ENCODE measurements at regions not wholly inside any gene's neighbourhood (a gene's known extent, or its start where the extent isn't known, plus 50 kb on each side); places are given as distances from the start of the nearest gene placed in this dataset.
"Not testable (repeated sequence)": the region's sequence is repeated elsewhere in the genome, so short reads cannot be mapped to it uniquely, and the experiment has no call there.

DNA sequence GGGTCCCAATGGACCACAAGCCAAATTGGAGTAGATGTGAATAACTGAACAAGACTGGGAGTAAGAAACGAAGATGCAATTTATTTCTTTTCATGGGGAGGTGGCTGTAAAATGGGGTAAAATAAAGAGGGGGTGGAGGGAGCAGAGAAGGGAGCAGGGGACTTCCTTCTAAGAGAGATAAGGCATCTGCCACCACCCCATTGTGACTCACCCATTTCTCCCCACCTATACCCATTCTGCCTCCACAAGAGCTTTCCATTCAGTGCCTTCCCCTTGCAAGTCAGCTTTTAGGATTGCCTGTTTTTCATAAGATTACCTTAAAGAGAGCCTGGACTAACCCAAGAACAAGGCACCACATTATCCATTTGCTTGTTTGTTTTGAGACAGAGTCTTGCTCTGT lies 87.1 kb upstream of the PAX2 start:
- intact Hi-C loops (cut with DNase I) = no loop called here

DNA sequence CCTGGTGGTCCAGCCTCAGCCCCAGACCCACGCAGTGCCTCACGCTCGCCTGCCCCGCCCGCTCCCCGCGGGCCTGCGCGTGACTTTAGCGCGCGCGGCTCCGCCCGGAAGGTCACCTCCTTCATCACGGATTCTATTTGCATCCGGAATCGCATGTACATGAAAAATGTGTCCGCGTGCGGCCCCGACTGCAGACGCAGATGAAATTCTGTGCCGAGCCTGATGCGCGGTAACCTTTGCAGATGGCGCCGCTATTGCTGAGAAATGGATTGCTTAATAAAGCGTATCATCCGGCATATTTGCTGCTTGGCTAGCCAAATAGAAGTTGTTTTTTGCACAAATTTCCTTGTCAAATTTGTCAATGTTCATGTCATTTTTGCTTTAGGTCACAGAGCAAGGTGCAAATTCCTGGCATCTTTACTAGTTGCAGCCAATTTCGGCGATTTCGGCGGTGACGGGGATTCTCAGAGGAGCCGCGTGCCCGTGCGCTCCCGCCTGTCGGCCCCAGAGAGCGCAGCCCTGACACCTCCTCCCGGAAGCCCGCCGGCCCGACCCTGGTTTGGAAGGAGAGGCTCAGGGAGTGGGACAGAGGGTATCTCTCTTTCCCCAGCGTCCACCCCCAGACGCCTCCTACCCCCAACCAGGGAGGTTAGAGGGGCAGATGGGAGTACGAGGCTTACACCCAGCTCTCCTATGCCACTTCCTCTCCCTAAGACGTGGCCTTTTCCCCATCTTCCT lies 85.9 kb upstream of the PAX2 start:
- no peak for DNase-seq
- intact Hi-C loops (cut with DNase I) = no loop called here

More for the DNA sequence above, 87.1 kb upstream of the PAX2 start:
- no peak for DNase-seq

DNA sequence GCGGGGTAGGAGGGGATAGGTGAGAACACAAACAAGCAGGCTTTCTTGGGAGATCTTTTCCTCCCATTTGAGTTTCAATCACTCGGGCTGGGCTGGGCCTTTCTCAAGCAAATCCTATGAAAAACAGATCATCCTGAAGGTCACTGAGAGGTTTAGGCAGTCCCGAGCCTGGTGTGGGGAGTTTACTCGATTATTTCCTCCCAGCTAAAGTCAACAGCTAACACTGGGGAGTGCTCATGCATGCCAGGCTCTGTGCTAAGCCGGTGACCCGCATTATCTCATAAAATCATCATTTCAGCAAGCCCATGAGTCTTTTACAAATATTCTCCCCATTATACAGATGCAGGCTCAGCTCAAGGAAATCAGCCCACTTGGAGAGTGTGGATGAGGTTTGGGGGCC lies 85.0 kb upstream of the PAX2 start:
- no peak for DNase-seq
- intact Hi-C loops (cut with DNase I) = no loop called here

DNA sequence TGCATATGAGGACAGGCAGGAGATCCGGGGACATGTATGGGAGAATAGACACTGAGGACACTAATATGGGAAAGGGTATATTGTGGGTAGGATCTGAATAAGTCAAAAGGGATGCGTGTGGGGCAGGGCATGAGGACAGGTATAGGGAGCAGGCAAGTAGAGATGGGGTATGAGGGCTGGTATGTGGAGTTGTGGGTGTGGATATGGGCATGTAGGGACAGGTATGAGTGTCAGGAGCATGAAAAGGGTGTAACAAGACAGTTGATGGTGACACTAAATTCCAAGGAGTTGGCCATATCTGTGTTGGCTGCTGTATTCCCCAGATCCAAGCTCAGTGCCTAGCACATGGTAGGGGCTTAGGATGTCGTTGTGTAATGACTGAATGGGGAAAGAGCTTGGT lies 84.4 kb upstream of the PAX2 start:
- intact Hi-C loops (cut with DNase I) = no loop called here
- DNase-seq = no peak

DNA sequence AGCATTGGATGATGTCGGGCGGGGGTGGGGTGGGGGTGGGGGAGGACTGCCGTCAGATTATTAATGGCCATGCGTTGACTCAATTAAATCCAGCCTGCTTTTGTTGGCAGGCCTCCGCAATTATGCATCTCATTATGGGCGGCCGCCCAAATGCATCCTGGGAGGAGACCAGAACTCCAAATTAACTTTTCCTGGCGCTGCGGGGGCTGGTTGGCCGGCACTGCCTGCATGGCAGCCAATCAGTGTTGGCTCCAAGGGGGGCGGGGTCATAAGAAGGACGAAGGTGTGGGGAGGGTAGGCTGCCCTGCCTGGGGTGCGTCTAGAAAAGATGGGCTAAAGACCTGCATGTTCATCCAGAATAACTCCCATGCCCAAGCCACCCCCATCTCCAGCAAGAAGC lies 83.9 kb upstream of the PAX2 start:
- intact Hi-C loops (cut with DNase I) = no loop called here
- no peak for DNase-seq

DNA sequence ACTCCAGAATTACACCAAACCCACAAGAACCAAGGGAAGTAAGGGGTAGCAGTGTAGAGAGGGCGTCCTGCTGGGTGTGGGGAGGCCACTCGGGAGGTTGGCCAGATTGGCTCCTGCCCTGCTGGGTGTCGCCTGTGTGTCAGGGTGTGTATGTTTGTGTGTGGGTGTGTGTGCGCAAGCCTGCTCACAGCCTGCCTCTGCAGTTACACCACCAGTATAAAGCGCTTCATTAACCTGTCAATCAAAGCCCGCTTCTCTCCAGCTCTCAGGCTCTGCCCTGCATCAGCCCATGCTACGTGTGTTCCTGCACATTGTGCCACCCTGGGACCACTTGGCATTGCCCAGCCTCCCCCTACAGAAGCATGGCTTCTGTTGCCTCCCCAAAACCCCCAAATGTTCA lies 83.3 kb upstream of the PAX2 start:
- no peak for DNase-seq
- intact Hi-C loops (cut with DNase I) = no loop called here

DNA sequence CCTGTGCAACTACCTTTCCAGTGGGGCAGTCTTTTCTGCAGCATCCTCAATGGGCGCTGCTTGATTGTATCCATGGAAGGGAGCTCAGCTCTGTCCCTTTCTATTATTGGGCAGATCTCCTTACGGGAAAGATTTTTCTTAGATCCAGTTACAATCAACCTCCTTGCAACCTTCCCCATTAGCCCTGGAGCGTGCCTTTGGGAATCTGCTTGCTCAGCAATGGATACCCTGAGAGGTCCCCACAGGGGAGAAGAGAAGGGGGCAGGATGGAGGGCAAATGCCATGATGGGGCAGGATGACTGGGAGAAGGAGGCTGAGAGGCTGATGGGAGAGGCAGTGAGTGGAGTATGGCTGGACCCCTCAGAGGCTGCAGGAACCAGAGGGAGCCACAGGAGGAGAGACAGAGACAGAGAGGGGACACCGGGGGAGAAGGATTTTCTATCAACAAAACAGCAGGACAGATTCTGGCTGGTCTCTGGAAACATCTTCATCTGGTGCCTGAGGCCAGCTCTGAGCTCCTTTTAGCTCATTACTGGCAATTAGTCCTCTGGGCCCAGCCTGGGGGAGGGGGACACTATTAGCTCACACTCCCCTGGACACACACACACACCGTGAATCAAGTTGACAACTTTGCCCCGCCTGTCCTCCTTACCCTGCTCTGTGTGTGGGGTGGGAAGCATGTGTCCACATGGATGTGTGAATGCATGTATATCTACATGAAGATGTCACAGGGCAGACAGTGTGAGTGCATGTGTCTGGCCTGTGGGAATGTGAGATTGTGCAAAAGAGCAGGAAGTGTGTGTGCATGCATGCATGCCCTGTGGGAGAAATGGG lies 80.8 kb upstream of the PAX2 start:
- DNase-seq = no peak
- intact Hi-C loops (cut with DNase I) = no loop called here

DNA sequence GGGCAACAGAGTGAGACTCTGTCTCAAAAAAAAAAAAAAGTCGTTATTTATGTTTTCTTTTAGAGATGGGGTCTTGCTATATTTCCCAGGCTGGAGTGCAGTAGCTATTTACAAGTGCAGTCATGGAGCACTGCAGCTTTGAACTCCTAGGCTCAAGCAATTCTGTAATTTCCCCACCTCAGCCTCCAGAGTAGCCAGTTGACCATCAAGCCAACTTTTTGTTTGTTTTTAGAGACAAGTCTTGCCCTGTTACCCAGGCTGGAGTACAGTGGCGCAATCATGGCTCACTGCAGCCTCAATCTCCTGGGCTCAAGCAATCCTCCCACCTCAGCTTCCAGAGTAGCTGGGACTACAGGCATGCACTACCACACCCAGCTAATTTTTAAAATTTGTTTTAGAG lies 78.7 kb upstream of the PAX2 start:
- DNase-seq; intact Hi-C loops (cut with DNase I): not testable (repeated sequence)

DNA sequence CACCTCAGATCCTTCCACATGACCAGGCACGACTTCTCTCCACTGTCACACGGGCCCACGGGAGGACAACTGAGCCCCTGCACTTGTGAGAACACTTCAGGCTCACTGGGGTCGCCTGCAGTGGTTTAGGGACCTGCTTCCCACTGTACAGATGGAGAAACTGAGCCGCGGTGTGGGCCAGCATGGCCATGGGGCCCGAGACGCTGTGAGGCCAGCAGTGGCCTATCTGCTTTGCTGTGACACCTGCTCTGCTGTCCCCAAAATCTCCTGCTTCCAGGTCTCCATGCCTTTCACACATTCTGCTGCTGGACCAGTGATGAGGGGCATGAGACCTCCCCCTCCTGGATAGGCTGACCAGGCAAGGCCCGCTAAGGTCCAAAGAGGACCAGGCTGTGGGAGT lies 75.8 kb upstream of the PAX2 start:
- intact Hi-C loops (cut with DNase I) = no loop called here
- no peak for DNase-seq

DNA sequence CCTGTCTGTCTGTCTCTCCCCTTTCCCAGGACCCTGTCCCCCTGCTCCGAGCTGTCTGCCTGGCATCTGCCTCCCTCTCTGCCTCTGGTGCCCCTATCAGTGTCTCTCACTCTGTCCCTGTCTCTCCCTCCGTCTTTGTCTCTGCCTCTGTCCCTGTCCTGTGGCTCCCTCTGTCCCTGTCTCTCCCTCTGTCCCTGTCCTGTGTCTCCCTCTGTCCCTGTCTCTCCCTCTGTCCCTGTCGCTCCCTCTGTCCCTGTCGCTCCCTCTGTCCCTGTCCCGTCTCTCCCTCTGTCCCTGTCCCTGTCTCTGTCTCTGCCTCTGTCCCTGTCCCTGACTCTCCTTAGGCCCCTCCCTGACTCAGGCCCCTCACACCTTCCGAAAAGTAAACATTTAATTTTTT lies 75.0 kb upstream of the PAX2 start:
- intact Hi-C loops (cut with DNase I) = no loop called here
- no peak for DNase-seq

DNA sequence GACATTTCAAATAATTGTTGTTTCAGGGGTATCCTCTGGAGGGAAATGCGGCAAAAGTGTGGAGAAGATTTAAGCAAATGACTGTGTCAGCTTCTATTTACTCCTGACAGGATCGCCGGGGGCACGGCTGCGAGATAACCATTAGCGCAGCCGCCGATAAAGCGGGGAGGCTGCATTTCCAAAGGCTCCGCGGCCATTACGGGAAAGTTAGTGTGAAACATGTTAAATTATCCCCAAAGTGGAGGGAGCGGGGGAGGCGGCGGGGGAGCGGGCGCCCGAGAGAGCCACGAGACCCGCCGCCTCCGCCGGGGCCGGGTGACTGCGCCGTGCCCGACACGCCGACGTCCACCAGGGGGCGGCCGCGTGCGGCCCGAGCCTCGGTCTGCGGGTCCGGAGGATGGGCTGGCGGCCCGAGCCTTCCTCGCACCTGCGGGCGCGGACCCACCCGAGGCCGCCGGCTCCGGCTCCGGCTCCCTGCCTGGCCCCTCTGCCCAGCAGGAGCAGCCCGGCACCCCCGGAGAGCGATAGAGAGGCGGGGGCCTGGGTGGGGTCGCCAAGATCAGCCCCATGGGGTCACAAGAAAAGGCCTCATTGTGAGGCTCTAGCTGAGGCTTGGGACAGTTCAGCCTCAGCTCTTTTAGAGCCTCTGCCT lies 74.4 kb upstream of the PAX2 start:
- intact Hi-C loops (cut with DNase I) = no loop called here
- DNase-seq = peak in 20 of 42 donors; percentile 4 to 63 (median 30)

DNA sequence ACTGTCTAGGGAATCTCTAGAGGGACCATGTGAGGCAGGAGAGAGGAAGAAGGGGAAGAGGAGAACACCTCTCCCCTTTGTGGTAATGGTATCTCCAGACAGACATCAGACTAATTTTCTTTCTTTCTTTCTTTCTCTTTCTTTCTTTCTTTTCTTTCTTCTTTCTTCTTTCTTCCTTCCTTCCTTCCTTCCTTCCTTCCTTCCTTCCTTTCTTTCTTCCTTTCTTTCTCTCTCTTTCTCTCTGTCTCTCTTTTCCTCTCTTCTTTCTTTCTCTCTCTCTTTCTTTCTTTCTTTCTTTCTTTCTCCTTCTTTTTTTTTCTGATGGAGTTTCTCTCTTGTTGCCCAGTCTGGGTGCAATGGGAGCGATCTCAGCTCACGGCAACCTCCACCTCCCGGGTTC lies 73.2 kb upstream of the PAX2 start:
- intact Hi-C loops (cut with DNase I) = no loop called here
- DNase-seq = no peak

DNA sequence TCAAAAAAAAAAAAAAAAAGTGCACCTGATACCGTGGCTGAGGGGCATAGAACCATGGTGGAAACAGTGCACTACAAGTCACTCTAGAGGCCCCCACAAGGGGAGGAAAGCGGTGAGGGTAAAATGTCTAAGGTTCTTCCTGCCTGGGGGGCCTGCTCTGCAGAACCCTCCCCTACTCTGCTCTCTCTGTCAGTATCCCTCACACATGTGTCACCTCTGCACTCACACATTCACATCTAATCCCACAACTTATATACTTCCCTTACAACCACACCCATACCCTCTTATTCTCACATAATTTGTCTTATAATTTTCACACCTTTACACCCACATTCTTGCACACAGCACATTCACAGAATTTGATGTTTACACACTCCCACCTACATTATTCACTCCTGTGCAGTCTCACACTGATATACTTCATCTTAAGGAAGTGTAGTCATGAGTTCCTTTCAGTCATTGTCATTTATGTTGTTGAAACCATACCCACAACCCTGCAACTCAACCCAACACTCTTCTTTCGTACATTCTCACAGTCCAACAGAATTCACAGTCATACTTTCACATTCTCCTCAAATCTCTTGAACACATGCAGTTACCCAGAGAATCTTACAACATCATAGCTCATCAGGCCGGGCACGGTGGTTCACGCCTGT lies 68.0 kb upstream of the PAX2 start:
- intact Hi-C loops (cut with DNase I) = no loop called here
- no peak for DNase-seq

DNA sequence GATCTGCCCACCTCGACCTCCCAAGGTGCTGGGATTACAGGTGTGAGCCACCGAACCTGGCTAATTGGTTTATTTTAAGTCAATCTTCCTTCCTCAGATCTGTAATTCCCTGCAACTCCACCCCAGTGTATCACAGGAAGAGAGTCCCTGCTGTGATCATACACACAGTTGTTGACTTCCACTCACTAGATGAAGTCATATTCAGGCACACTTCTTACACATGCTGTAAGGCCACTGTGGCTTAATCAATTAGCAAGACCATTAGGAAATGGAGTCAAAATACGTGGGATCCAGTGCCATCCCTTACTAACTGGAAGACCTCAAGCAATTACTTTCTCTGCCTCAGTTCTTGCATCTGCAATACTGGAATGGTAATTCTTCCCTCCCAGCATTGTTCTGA lies 66.1 kb upstream of the PAX2 start:
- intact Hi-C loops (cut with DNase I) = no loop called here
- DNase-seq = no peak

DNA sequence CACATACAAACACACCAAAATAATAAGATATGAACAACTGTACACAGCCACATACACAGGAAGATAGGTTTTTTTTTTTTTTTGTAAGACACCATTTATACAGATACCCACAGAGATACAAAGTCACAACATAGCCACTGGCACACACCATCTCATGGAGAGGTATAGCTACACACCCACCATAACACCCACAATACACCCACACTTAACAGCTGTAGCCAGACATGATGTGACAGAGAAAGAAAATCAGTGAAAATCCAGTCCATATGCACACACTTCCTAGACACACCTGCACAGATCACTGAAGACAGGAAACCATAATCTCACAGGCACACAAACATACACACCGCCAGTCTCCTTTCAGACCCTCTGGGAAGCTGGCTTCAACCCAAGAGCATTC lies 62.4 kb upstream of the PAX2 start:
- intact Hi-C loops (cut with DNase I) = no loop called here
- no peak for DNase-seq

DNA sequence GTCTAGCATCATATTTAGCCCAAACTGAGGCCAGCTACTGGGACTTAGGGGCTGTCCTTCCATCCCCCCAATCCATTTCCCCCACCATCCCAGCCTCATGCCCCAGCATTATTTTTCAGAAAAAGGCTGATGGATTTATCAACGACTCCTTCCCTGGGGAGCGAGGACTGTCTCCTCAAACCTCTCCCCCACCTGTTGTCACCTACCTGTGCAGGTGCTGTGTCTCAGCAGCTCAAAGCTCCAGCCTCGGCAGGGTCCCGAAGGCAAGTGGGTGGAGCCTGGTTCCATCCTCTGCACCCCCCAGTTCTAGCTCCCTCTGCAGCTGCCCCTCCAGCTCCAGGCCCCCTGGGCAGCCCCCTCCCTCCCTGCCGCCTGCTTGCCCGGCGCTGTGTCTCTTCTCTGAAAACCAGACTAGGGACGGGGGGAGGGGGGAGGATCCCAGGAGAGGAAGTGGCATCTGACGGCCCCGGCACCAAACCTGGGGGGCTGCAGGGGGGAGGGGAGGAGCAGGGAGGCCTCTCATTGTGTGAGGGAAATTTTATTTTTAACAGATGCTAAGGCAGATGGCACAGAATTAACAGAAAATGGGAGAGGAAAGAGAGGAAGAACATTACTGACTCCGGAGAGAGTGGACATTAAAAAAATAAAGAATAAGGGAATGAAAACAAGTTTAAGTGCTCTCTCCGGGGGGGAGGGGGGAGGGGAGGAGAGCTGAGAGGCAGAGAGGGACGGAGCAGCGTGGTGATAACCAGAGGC lies 61.7 kb upstream of the PAX2 start:
- DNase-seq = no peak
- intact Hi-C loops (cut with DNase I) = no loop called here

DNA sequence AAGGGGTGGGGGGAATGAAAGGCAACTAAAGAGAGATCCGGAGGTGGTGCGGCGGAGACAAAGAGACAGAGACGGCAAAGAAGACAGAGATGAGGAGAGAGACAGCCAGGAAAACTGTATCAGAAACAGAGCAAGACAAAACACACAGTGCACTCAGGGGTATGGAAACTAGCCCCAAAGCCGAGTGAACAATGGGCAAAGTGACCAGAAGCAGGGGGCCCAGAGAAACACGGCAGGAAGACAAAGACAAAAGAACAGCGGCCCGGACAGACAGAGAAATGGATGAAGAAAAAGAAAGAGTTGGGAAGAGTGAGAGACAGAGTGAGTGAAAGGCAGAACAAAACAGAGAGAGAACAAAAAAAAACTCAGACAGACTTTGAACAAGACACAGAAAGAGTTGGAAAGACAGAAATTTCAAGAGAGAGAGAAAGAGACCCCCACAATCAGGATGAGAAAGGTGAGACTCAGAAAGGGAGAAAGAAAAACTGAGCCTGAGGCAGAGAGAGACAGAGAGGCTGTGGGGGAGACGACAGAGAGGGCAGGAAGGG lies 60.6 kb upstream of the PAX2 start:
- DNase-seq = no peak
- intact Hi-C loops (cut with DNase I) = no loop called here

DNA sequence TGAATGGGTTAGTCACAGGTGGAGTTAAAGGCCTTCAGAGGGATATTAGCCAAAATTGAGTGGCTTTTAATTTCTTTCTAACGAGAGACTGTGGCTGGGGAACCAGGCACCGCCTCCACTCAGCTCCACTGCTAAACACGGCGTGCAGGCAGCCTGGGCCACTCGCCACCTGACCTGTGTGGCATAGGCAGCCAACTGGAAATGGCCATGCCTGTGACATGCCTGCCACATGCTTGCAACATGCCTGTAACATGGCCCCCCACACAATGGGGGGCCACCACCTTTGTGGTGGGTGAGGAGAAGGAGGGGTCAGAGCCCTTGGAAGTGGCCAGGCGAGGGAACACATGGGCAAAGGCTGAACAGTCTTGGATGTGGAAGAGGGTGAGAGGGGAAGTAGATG lies 60.1 kb upstream of the PAX2 start:
- DNase-seq = no peak
- intact Hi-C loops (cut with DNase I) = no loop called here
